ENCODE measurements at regions not wholly inside any gene's neighbourhood (a gene's known extent, or its start where the extent isn't known, plus 50 kb on each side); places are given as distances from the start of the nearest gene placed in this dataset.

DNA sequence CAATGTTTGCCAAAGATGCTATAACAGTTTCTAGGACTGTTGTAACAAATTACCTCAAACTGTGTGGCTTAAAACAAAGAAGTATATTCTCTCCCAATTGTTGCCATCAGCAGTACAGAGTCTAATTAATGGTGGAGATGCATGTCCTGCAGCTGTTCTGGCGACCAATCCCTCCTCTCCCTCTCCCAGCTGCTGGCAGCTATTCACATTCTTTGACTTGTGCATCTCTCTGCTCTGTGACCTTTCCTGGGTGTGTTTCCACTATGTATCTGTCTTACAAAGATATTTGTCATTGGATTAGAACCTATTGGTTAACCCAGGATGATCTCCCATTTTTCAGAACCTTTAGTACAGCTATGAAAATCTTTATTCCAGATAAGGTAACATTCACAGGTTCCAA is 561.7 kb upstream of the POM121L12 start:
- H3K4me3 ChIP-seq (ENCODE audit: low read length): no peak overlapping the region
- no peak for TF ChIP-seq CTCF (IDR thresholded peaks at IDR 0.05; ENCODE audit: insufficient read depth, low read depth, low read length, missing control alignments)
- DNase-seq (ENCODE audit: low read depth): no peak

- TF ChIP-seq CTCF (IDR thresholded peaks at IDR 0.05; ENCODE audit: insufficient read depth, low read depth, low read length, missing control alignments): no peak
These were observed 563.3 kb upstream of the POM121L12 start for GRCh38 chr7:52472006-52472620.

DNA sequence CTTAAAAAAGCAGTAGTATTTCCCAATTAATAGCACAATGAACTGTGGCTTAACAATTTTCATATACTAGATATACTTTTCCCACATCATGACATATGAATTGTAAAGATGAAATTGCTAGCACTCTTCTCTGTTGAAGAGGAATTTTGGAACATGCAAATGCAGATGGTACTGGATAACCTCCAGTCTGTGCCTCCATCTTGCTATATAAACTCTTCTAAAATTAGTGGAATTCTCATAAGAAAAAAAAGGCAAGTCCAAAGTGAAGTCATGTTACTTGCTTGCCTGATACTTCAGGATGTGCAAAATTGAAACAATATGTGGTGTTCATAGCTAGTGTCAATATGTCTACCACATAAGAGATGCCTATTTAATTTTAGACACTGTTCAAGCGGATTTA is 570.2 kb upstream of the POM121L12 start:
- DNase-seq (ENCODE audit: low read depth): no peak
- no peak for TF ChIP-seq CTCF (IDR thresholded peaks at IDR 0.05; ENCODE audit: insufficient read depth, low read depth, low read length, missing control alignments)
- H3K4me3 ChIP-seq (ENCODE audit: low read length): no peak overlapping the region

More at GRCh38 chr7:52472006-52472620, 563.3 kb upstream of the POM121L12 start:
- H3K4me3 ChIP-seq (ENCODE audit: low read length): no peak overlapping the region
- DNase-seq (ENCODE audit: low read depth): peak; percentile 9

- H3K4me3 ChIP-seq (ENCODE audit: low read length): no peak overlapping the region
- peak; percentile 51 for DNase-seq (ENCODE audit: low read depth)
- TF ChIP-seq CTCF (IDR thresholded peaks at IDR 0.05; ENCODE audit: insufficient read depth, low read depth, low read length, missing control alignments): no peak
These were observed 572.1 kb upstream of the POM121L12 start for GRCh38 chr7:52463341-52463740.

- no peak for DNase-seq (ENCODE audit: low read depth)
- no peak overlapping the region for H3K4me3 ChIP-seq (ENCODE audit: low read length)
- no peak for TF ChIP-seq CTCF (IDR thresholded peaks at IDR 0.05; ENCODE audit: insufficient read depth, low read depth, low read length, missing control alignments)
These were observed 573.0 kb upstream of the POM121L12 start for GRCh38 chr7:52462474-52462873.

DNA sequence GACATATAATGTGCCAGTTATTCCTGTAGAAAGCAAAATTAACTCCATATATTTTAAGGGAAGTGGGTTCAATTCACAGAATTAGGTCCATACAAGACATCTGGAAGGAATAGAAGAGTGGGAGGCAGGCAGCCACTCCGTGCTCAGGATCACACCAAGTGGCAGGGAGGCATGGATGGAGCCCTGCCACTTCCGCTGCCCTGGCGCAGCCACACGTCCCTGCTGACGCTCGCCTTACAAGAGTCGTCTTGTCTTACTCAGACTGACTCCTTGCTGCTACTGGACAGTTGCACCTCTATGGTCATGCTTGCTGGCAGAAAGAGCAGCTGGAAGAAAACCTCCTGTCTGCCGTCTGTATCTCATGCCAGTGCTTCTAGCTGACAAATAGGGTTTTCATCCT is 579.9 kb upstream of the POM121L12 start:
- DNase-seq (ENCODE audit: low read depth): no peak
- TF ChIP-seq CTCF (IDR thresholded peaks at IDR 0.05; ENCODE audit: insufficient read depth, low read depth, low read length, missing control alignments): no peak
- no peak overlapping the region for H3K4me3 ChIP-seq (ENCODE audit: low read length)

GRCh38 chr7:52450816-52451215 is 584.6 kb upstream of the POM121L12 start:
- no peak overlapping the region for H3K4me3 ChIP-seq (ENCODE audit: low read length)
- TF ChIP-seq CTCF (IDR thresholded peaks at IDR 0.05; ENCODE audit: insufficient read depth, low read depth, low read length, missing control alignments): no peak
- peak; percentile 23 for DNase-seq (ENCODE audit: low read depth)

Measured in epithelial cell of esophagus (primary cell).